Lung (tissue), 9 donors: ENCODE measurements at regions not wholly inside any gene's neighbourhood (a gene's known extent, or its start where the extent isn't known, plus 50 kb on each side); places are given as distances from the start of the nearest gene placed in this dataset.
"Not testable (repeated sequence)": the region's sequence is repeated elsewhere in the genome, so short reads cannot be mapped to it uniquely, and the experiment has no call there.

Experiments
- ATAC-seq: fragments of 200-7000 bp; cut with Tn5 transposase; one replicate; pipeline ENCODE4 v1.9.1; 2020; ENCODE audit warnings: moderate number of reproducible peaks; ENCODE audit not compliant: insufficient read depth, low FRiP score
- DNase-seq, 3 donors: peaks; one replicate each; pipeline ENCODE4 v3.0.0-alpha.2; 2013 to 2017
- H3K27ac ChIP-seq, 2 donors: one replicate each; pipeline ENCODE4 v1.5.1; 2013; ENCODE audit warnings: mild to moderate bottlenecking in 2 of 2, moderate library complexity in 2 of 2, control low read depth in 1 of 2, inconsistent platforms in 1 of 2, low read depth in 1 of 2, low read length in 1 of 2
- H3K27me3 ChIP-seq, 3 donors: one replicate each; pipeline ENCODE4 v1.5.1; 2013; ENCODE audit warnings: low read length in 2 of 3; ENCODE audit not compliant: control insufficient read depth in 3 of 3, insufficient read depth in 3 of 3
- H3K36me3 ChIP-seq, 4 donors: one replicate each; pipeline ENCODE4 v1.5.1; 2013; ENCODE audit warnings: low read length in 4 of 4, mild to moderate bottlenecking in 1 of 4, moderate library complexity in 1 of 4; ENCODE audit not compliant: control insufficient read depth in 4 of 4, insufficient read depth in 4 of 4
- H3K4me1 ChIP-seq, 5 donors: one replicate each; pipeline ENCODE4 v1.5.1; 2013; ENCODE audit warnings: low read length in 5 of 5, mild to moderate bottlenecking in 2 of 5, moderate library complexity in 1 of 5; ENCODE audit not compliant: control insufficient read depth in 5 of 5, insufficient read depth in 5 of 5
- H3K4me3 ChIP-seq: one replicate; pipeline ENCODE4 v1.5.1; 2013; ENCODE audit warnings: mild to moderate bottlenecking, control low read depth, moderate library complexity
- H3K9ac ChIP-seq, 2 donors: one replicate each; pipeline ENCODE4 v1.5.1; 2013; ENCODE audit warnings: low read length in 2 of 2, control low read depth in 1 of 2; ENCODE audit not compliant: insufficient read depth in 1 of 2
- H3K9me3 ChIP-seq, 4 donors: one replicate each; pipeline ENCODE4 v1.5.1; 2013; ENCODE audit warnings: low read length in 3 of 4, mild to moderate bottlenecking in 1 of 4, moderate library complexity in 1 of 4; ENCODE audit not compliant: control insufficient read depth in 4 of 4, insufficient read depth in 3 of 4
- WGBS, 2 donors: extraction: QIAGEN DNeasy Blood & Tissue Kit; methylation state at CpG; one replicate each; pipeline ENCODE4 v1.1.7; 2013; 5-methylcytosine and 5-hydroxymethylcytosine counted together
- donor health status: Bipolar disorder and iron deficiency.
- donor health status: healthy.
- donor health status: DM: yes; HTN: yes; CAD: no.

DNA sequence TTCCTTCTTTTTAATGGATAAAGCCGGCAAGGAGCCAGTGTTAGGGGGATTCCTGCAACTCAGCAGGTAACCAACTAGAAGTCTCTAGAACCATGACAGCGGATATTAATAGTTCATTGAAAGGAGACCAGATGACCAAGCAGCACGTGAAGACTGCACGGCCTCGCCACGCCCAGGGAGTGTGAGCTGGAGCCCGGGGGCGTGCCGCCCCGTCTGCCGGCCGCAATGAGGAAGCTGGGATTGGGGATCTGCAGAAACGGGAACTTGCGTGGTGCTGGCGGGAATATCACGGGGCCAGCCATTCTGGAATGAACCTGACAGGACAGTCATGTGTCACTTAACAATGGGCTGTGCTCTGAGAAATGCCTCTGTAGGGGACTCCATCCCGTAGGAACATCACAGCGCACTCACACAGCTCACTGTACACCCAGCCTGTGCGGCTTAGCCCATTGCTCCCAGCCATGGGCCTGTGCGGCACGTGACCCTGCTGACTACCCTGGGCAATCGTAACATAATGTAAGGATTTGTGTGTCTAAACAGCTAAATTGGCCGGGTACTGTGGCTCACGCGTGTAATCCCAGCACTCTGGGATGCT, 4092.8 kb upstream of the TPTE start:
- H3K4me1 ChIP-seq, H3K36me3 ChIP-seq, H3K27ac ChIP-seq, H3K4me3 ChIP-seq, DNase-seq, H3K9ac ChIP-seq, ATAC-seq, H3K27me3 ChIP-seq, H3K9me3 ChIP-seq: not testable (repeated sequence)
- 82 to 87% methylated on average over 6 to 13 of the region's 25 CpGs for WGBS, 2 donors

DNA sequence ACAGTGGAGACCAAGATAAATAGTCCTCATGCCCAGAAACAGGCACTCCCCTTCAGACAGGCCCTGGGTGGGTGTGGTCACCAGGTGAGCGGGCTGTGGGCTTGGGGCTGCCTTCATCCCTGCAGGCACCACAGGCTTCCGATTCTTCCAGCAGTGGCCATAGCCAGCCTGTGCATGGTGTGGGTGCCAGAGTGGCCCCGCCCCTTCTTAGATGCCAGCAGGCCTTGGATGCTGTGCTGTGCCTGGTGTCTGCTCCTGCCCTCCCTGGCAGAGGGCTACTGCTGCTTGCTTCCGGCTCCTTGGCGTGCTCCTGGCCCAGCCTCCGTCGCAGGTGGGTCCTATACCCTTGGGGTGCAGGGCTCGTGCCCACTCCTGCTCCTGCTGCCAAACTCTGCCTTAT, 4091.5 kb upstream of the TPTE start:
- not testable (repeated sequence) for H3K4me1 ChIP-seq, DNase-seq, H3K9ac ChIP-seq, H3K27me3 ChIP-seq, H3K36me3 ChIP-seq, H3K27ac ChIP-seq, H3K4me3 ChIP-seq, ATAC-seq, H3K9me3 ChIP-seq
- WGBS, 2 donors, result 80% methylated on average over 1 of the region's 8 CpGs; no CpG with 5 or more reads in 1 of the 2 donors

DNA sequence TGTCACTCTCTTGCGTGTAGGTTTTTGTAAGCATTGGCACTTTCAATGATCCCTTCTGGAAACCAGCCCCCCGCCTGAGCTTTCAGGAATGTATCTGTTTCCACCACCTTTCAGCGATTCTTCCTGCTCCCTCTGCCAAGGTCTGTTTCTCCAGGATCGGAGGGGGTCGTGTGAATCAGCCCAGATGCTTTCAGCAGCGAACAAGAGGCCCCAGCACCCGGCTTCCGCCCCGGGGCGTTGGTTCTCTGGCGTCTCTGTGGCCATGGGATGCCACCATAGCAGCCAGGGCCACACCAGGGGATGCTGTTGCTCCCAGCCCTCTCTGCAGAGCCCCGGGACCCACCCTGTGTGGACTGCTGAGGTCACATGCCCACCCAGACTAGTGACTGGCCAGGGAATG, 4088.2 kb upstream of the TPTE start:
- 96% methylated on average over 3 of the region's 12 CpGs; no CpG with 5 or more reads in 1 of the 2 donors for WGBS, 2 donors
- H3K9me3 ChIP-seq, DNase-seq: not testable (repeated sequence)

DNA sequence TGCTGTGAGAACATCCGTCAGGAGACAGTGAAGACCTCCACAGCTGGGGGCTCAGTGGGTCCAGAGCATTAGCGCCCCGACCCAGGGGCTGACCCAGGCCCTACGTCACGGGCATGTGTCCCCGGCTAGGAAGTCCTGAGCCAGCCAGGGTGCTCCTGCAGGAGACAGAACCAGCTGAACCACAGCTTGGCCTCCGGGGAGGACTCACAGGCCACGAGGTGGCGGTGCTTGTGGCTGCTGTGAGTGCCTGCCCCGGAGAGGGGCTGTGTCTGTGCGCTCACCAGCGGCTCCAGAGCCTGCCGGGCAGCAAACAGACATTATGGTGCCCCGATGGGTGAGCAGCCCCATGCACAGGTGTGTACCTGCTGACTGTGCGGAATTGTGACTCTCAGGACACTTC, 4085.2 kb upstream of the TPTE start:
- not testable (repeated sequence) for H3K36me3 ChIP-seq, H3K27me3 ChIP-seq, H3K27ac ChIP-seq, H3K9ac ChIP-seq, DNase-seq, H3K9me3 ChIP-seq, ATAC-seq, H3K4me3 ChIP-seq, H3K4me1 ChIP-seq
- 80 to 91% methylated on average over 6 to 7 of the region's 15 CpGs for WGBS, 2 donors

More for the DNA sequence above, 4088.2 kb upstream of the TPTE start:
- H3K36me3 ChIP-seq, H3K4me3 ChIP-seq, H3K27me3 ChIP-seq, ATAC-seq, H3K9ac ChIP-seq, H3K27ac ChIP-seq, H3K4me1 ChIP-seq: not testable (repeated sequence)

DNA sequence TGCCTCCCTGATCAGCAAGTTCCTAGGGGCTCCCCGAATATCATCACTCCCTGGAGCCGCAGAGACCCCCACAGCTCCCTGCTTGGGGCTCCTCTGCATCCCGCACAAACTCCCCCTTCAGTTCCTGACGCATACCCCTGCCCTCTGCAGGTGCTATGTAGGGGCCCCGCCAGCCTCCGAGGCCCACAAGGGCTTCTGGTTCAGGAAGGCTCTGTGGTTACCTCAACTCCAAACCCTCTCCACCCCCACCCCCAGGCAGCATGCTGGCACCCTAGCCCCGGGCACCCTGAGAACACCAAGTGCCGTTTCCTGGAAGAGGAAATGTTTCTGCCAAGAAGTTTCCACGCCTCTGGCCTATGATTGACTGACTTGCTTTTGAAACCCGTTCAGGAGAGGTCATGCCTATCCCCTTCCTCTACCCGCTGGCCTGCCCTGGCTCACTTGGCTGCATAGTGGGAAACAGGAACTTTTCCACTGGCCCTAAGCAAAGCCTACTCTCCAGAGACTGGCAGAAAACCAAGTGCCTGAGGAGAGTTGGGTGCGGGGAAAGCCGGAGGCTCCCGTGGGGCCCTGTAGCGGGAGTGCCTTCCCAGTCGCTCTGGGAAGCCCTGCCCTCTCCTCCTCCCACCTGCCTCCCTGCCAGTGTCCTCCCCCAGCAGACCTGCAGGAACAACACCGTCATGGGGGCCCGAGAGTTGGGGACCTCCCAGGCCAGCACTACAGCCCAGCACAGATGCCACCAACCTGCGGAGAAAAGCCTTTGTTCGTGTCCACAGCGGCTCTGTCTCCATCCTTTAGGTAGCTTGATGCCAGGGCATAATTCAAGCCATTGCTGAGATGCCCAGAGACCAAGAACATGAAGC, 4084.2 kb upstream of the TPTE start:
- not testable (repeated sequence) for H3K36me3 ChIP-seq, H3K27ac ChIP-seq, H3K9ac ChIP-seq, H3K27me3 ChIP-seq, H3K4me1 ChIP-seq, H3K9me3 ChIP-seq, H3K4me3 ChIP-seq
- ATAC-seq (peak; percentile 66), DNase-seq (peak in 1 of 3 donors; percentile 0)
- 41% methylated on average over 9 of the region's 21 CpGs; no CpG with 5 or more reads in 1 of the 2 donors for WGBS, 2 donors

DNA sequence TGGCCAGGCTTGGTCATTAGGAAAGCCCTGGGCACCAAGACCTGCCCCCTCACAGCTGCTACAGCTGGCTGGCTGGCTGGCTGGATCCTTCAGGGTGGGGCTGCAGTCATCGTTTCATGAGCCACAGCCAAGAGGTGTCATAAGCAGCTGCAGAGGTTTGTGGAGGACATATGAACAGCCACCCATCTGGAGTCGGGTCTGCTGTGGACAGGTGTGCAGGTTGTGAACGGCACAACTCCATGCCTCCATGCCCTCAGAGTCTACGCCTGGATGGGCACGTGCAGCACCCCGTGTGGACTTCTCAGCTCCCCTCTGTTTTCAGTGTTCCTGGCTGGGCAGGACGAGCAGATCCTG, 4083.6 kb upstream of the TPTE start:
- not testable (repeated sequence) for H3K9me3 ChIP-seq, H3K36me3 ChIP-seq, H3K4me1 ChIP-seq, H3K4me3 ChIP-seq, H3K9ac ChIP-seq, DNase-seq, ATAC-seq, H3K27ac ChIP-seq, H3K27me3 ChIP-seq
- WGBS, 2 donors, result 53 to 60% methylated on average over 1 to 5 of the region's 7 CpGs

DNA sequence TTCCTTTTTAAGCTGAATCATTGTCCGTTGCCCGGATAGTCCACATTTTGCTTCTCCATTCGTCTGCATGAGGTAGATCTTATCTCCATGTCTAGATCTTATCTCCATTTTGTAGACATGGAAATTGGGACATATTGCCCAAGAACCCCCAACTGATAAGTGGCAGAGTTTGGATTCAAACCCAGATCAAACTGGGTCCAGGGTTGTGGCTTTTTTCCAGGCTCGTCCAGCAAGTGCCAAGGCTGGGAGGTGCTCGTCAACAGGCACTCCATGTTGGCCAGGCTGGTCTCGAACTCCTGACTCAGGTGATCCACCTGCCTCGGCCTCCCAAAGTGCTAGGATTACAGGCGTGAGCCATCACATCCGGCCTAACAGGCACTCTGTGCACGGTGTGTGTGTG, 4082.3 kb upstream of the TPTE start:
- WGBS, 2 donors, result 46 to 72% methylated on average over 3 to 5 of the region's 10 CpGs
- H3K4me3 ChIP-seq, H3K27ac ChIP-seq, H3K27me3 ChIP-seq, ATAC-seq, H3K9me3 ChIP-seq, DNase-seq, H3K9ac ChIP-seq, H3K4me1 ChIP-seq, H3K36me3 ChIP-seq: not testable (repeated sequence)

DNA sequence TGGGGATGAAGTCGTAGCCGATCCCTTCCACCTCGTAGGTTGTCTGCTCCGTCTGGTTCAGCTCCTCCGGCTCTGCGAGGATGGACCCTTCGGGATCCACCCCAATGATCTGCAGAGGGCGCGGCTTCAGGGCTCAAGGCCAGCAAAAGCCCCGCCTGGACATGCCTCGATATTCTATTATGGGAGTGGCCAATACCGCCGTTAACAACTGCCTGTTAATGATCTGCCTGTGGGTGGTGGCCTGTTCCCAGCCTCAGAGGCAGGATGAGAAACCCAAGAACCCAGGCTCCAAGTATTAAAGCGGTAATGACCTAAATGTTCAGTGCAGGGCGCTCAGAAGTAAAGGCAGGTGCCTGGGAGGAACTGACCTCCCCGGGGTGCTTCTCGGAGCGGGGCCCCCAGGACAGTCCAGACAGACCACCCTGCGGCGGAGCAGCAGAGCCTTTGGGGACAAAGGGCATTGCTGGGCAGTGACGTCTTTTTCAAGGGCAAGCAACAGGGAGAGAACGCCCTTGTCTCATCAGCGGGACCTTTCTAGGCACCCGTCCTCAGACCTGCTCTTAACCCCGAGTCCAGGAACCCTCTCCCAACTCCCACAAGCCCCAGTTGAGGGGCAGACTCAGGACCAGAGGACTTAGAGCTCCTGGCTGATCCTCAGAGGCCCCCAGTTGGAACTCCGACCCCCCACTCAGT, 4066.6 kb upstream of the TPTE start:
- ATAC-seq, H3K36me3 ChIP-seq, H3K9ac ChIP-seq, DNase-seq, H3K27me3 ChIP-seq, H3K9me3 ChIP-seq, H3K4me1 ChIP-seq, H3K27ac ChIP-seq, H3K4me3 ChIP-seq: not testable (repeated sequence)
- WGBS, 2 donors, result no CpG with 5 or more reads among the region's 26 CpGs
